Tibial nerve (tissue), 3 donors: ENCODE measurements at regions not wholly inside any gene's neighbourhood (a gene's known extent, or its start where the extent isn't known, plus 50 kb on each side); places are given as distances from the start of the nearest gene placed in this dataset.

Experiments
- POLR2A ChIP-seq, 2 donors: fragments of 450-650 bp; IDR thresholded peaks; one replicate each; pipeline ENCODE4 v1.6.1; 2017; ENCODE audit warnings: antibody characterized with exemption in 2 of 2, mild to moderate bottlenecking in 2 of 2, moderate library complexity in 2 of 2
- TF ChIP-seq, protein P1 (sequence below), 5 experiments: fragments of 200-600 bp in 3 of 5; fragments of 450-650 bp in 2 of 5; sonication (generic) in 3 of 5; IDR thresholded peaks; one replicate each; pipeline ENCODE4 v1.5.1; 2016 to 2019; ENCODE audit warnings: antibody characterized with exemption in 5 of 5, mild to moderate bottlenecking in 3 of 5, moderate library complexity in 2 of 5

DNA sequence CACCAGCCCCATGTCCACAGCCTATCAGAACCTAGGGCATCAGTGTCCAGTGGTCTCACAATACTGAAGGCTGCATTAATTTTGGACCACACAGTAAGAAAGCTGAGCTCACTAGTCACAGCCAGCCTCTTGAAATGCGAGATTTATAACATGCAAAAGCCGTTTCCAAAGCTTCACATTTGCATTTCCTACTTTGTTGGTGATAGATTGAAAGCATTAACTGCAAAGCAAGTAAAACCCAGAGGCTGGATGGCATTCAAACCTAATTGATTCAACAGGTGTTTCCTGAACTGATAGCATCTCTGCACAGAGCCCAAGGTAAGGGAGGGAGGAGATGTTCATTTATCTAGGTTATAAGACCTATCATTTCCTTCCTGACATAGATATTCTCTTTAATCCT, 410.1 kb downstream of the OMA1 start:
- TF ChIP-seq, protein P1, sequence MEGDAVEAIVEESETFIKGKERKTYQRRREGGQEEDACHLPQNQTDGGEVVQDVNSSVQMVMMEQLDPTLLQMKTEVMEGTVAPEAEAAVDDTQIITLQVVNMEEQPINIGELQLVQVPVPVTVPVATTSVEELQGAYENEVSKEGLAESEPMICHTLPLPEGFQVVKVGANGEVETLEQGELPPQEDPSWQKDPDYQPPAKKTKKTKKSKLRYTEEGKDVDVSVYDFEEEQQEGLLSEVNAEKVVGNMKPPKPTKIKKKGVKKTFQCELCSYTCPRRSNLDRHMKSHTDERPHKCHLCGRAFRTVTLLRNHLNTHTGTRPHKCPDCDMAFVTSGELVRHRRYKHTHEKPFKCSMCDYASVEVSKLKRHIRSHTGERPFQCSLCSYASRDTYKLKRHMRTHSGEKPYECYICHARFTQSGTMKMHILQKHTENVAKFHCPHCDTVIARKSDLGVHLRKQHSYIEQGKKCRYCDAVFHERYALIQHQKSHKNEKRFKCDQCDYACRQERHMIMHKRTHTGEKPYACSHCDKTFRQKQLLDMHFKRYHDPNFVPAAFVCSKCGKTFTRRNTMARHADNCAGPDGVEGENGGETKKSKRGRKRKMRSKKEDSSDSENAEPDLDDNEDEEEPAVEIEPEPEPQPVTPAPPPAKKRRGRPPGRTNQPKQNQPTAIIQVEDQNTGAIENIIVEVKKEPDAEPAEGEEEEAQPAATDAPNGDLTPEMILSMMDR (IDR thresholded peaks at IDR 0.05) = no peak
- TF ChIP-seq POLR2A (IDR thresholded peaks at IDR 0.05) = no peak
